HCT116 (cell line): ENCODE measurements at regions not wholly inside any gene's neighbourhood (a gene's known extent, or its start where the extent isn't known, plus 50 kb on each side); places are given as distances from the start of the nearest gene placed in this dataset.

Experiments
- ATAC-seq: fragments of 200-7000 bp; cut with Tn5 transposase; 2 replicates; pipeline ENCODE4 v1.9.1; 2020; ENCODE audit warnings: mild to moderate bottlenecking, moderate library complexity
- BruUV-seq: library from RNA; stranded (reverse); fragments of 400-500 nt; replicated peaks from 2 replicates; lab custom pipeline; 2021; lab: Mats Ljungman, UMichigan
- CTCF ChIA-PET: fragments of 300-600 bp; sonication (Branson Sonifier 250); formaldehyde crosslinking; loops from one replicate; lab custom pipeline; 2021; ENCODE audit warnings: antibody characterized with exemption; lab: Charles Lee
- POLR2A ChIA-PET: fragments of 300-600, 350-600 bp; sonication (Branson Sonifier 250); formaldehyde crosslinking; loops from one replicate; lab custom pipeline; 2021; ENCODE audit warnings: antibody characterized with exemption; lab: Charles Lee
- RAD21 ChIA-PET, 2 experiments: fragments of 300-600 bp; sonication (Branson Sonifier 250); formaldehyde crosslinking; loops; one replicate each; lab custom pipeline; 2023; ENCODE audit warnings: low total read pairs in 2 of 2; ENCODE audit not compliant: uncharacterized antibody in 2 of 2, unreplicated experiment in 2 of 2, low non-redundant PET in 1 of 2; lab: Charles Lee
- DNase-seq: peaks from one replicate; pipeline ENCODE4 v3.0.0-alpha.2; 2010; ENCODE audit warnings: low read depth, low spot score
- H2AFZ ChIP-seq: fragments of 200-600 bp; shearing (Covaris generic), sonication (generic); 2 replicates; pipeline ENCODE4 v1.6.1; 2017; ENCODE audit warnings: low read depth, mixed run types, mixed read lengths, antibody characterized with exemption, low read length; ENCODE audit not compliant: poor library complexity, severe bottlenecking
- H3K27ac ChIP-seq: 2 replicates; pipeline ENCODE4 v1.5.1; 2012; ENCODE audit warnings: low read depth, low read length
- H3K27me3 ChIP-seq: fragments of 200-600 bp; sonication (generic); 2 replicates; pipeline ENCODE4 v1.6.1; 2016; ENCODE audit warnings: mixed run types, low read length, mixed read lengths; ENCODE audit not compliant: insufficient read depth
- H3K36me3 ChIP-seq, 2 experiments: fragments of 200-500 bp in 1 of 2; fragments of 200-600 bp in 1 of 2; sonication (Bioruptor generic) in 1 of 2; sonication (generic) in 1 of 2; 2 replicates each; pipeline versions ENCODE4 v1.5.1 to v1.6.1; 2014 to 2016; ENCODE audit warnings: low read length in 2 of 2, inconsistent platforms in 1 of 2, mixed read lengths in 1 of 2, mixed run types in 1 of 2; ENCODE audit not compliant: insufficient read depth in 2 of 2, control insufficient read depth in 1 of 2
- H3K4me1 ChIP-seq, 2 experiments: fragments of 200-600 bp in 1 of 2; sonication (generic) in 1 of 2; 2 replicates each; pipeline versions ENCODE4 v1.5.1 to v1.6.1; 2012 to 2017; ENCODE audit warnings: low read length in 2 of 2, inconsistent platforms in 1 of 2, mild to moderate bottlenecking in 1 of 2, mixed read lengths in 1 of 2, mixed run types in 1 of 2, moderate library complexity in 1 of 2; ENCODE audit not compliant: insufficient read depth in 2 of 2, control insufficient read depth in 1 of 2
- H3K4me2 ChIP-seq: fragments of 200-600 bp; sonication (generic); 2 replicates; pipeline ENCODE4 v1.6.1; 2017; ENCODE audit warnings: mixed run types, low read length, mixed read lengths
- H3K4me3 ChIP-seq, 2 experiments: fragments of 200-600 bp in 1 of 2; sonication (generic) in 1 of 2; replicated peaks in 1 of 2; 2 replicates each; pipeline ENCODE4 v1.5.1; 2011 to 2016; ENCODE audit warnings: low read length in 2 of 2, control low read depth in 1 of 2, low read depth in 1 of 2, mild to moderate bottlenecking in 1 of 2, mixed read lengths in 1 of 2, mixed run types in 1 of 2
- H3K79me2 ChIP-seq: fragments of 200-600 bp; sonication (generic); 2 replicates; pipeline ENCODE4 v1.6.1; 2017; ENCODE audit warnings: mild to moderate bottlenecking, mixed run types, low read length, moderate library complexity, mixed read lengths; ENCODE audit not compliant: insufficient read depth
- H3K9ac ChIP-seq: fragments of 200-600 bp; sonication (generic); 2 replicates; pipeline ENCODE4 v1.6.1; 2016; ENCODE audit warnings: low read length, mixed read lengths
- H3K9me2 ChIP-seq: fragments of 200-600 bp; sonication (generic), shearing (Covaris generic); 2 replicates; pipeline ENCODE4 v1.6.1; 2017; ENCODE audit warnings: mixed run types, mild to moderate bottlenecking, moderate library complexity; ENCODE audit not compliant: insufficient read depth
- H3K9me3 ChIP-seq, 2 experiments: fragments of 200-500 bp in 1 of 2; fragments of 200-600 bp in 1 of 2; sonication (Bioruptor generic) in 1 of 2; sonication (generic) in 1 of 2; 2 replicates each; pipeline ENCODE4 v1.6.1; 2014 to 2017; ENCODE audit warnings: low read length in 2 of 2, mixed read lengths in 2 of 2, inconsistent platforms in 1 of 2, low read depth in 1 of 2, mild to moderate bottlenecking in 1 of 2, mixed run types in 1 of 2, moderate library complexity in 1 of 2; ENCODE audit not compliant: control insufficient read depth in 1 of 2, insufficient read depth in 1 of 2
- H4K20me1 ChIP-seq: fragments of 200-600 bp; sonication (generic), shearing (Covaris generic); 2 replicates; pipeline ENCODE4 v1.6.1; 2017; ENCODE audit warnings: mixed run types, mild to moderate bottlenecking, moderate library complexity; ENCODE audit not compliant: insufficient read depth
- CBX3 ChIP-seq: IDR thresholded peaks from 2 replicates; pipeline ENCODE4 v1.6.1; 2012; ENCODE audit warnings: low read depth
- CEBPB ChIP-seq: IDR thresholded peaks from 2 replicates; pipeline ENCODE4 v1.6.1; 2012; ENCODE audit warnings: low read depth
- EGR1 ChIP-seq: IDR thresholded peaks from 2 replicates; pipeline ENCODE4 v1.6.1; 2012; ENCODE audit warnings: low read depth
- ELF1 ChIP-seq: IDR thresholded peaks from 2 replicates; pipeline ENCODE4 v1.6.1; 2012; ENCODE audit warnings: low read depth, borderline replicate concordance
- FOSL1 ChIP-seq: IDR thresholded peaks from 2 replicates; pipeline ENCODE4 v1.6.1; 2012; ENCODE audit warnings: low read depth
- POLR2A ChIP-seq: IDR thresholded peaks from 2 replicates; pipeline ENCODE4 v1.7.0; 2011; ENCODE audit warnings: borderline replicate concordance; ENCODE audit not compliant: insufficient read depth, insufficient read length; ENCODE audit errors: extremely low read depth
- POLR2AphosphoS5 ChIP-seq: IDR thresholded peaks from 2 replicates; pipeline ENCODE4 v1.6.1; 2011; ENCODE audit warnings: mild to moderate bottlenecking, low read depth, low read length, moderate library complexity
- RAD21 ChIP-seq: IDR thresholded peaks from 2 replicates; pipeline ENCODE4 v1.6.1; 2012; ENCODE audit warnings: low read depth, mild to moderate bottlenecking
- SIN3A ChIP-seq: IDR thresholded peaks from 2 replicates; pipeline ENCODE4 v1.6.1; 2012; ENCODE audit warnings: low read depth
- SP1 ChIP-seq: IDR thresholded peaks from 2 replicates; pipeline ENCODE4 v1.6.1; 2012; ENCODE audit warnings: low read depth
- SRF ChIP-seq: IDR thresholded peaks from 2 replicates; pipeline ENCODE4 v1.6.1; 2012; ENCODE audit warnings: low read depth
- TCF7L2 ChIP-seq: IDR thresholded peaks from 2 replicates; pipeline ENCODE4 v1.7.0; 2011; ENCODE audit warnings: borderline replicate concordance, inconsistent platforms; ENCODE audit not compliant: insufficient read depth, insufficient read length; ENCODE audit errors: extremely low read depth
- ZNF274 ChIP-seq: fragments of 200-500 bp; sonication (Bioruptor generic); IDR thresholded peaks from 2 replicates; pipeline ENCODE4 v1.6.1; 2014; ENCODE audit warnings: mild to moderate bottlenecking, low read depth, low read length, inconsistent platforms
- intact Hi-C: fragments of 100-400 bp; cut with micrococcal nuclease; formaldehyde crosslinking; loops from 2 replicates; pipeline ENCODE4 v1.10.0; 2022
- TF ChIP-seq, protein P1 (sequence below), 3 experiments: fragments of 200-600 bp in 1 of 3; sonication (generic) in 1 of 3; IDR thresholded peaks in 2 of 3; conservative IDR thresholded peaks in 1 of 3; 2 replicates each; pipeline ENCODE4 v1.5.1; 2012 to 2017; ENCODE audit warnings: low read depth in 2 of 3, low read length in 2 of 3, antibody characterized with exemption in 1 of 3, borderline replicate concordance in 1 of 3, control low read depth in 1 of 3, mild to moderate bottlenecking in 1 of 3, mixed read lengths in 1 of 3, mixed run types in 1 of 3, moderate library complexity in 1 of 3; ENCODE audit not compliant: insufficient read depth in 1 of 3
- TF ChIP-seq, protein P2 (sequence below): IDR thresholded peaks from 2 replicates; pipeline ENCODE4 v1.6.1; 2011; ENCODE audit warnings: mild to moderate bottlenecking, low read length, moderate library complexity; ENCODE audit not compliant: insufficient replicate concordance; ENCODE audit errors: extremely low read depth
- TF ChIP-seq, protein P3 (sequence below): IDR thresholded peaks from 2 replicates; pipeline ENCODE4 v1.6.1; 2012
- TF ChIP-seq, protein P4 (sequence below): IDR thresholded peaks from 2 replicates; pipeline ENCODE4 v1.6.1; 2012; ENCODE audit warnings: low read depth

DNA sequence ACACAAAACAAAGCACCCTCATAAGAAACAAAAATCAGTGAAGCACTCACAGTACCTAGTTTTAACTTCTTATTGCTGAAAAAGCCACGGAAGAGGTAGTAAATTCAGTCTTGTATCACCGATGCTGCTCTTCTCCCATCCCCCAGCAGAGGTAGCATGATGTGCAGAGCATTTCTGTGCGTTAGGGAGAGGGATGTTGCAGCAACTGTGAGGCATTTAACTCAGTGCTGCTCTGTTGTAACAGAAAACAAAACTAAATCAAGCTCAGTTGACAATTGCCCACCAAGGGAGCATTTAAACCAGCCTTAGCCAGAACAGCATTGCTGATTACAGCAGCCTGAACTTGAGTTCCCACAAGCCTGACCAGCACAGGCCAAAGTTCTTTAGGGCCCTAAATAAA is 1279.7 kb upstream of the ADGRL3 start:
- ChIA-PET CTCF (no interaction called here), POLR2A (no interaction called here), RAD21 (no interaction called here)
- Histone ChIP-seq H3K9me2 (no peaks in the 10 kb centered on the region), H3K36me3 (no peaks in the 10 kb centered on the region), H2AFZ (no peak overlapping the region), H3K4me2 (no peak overlapping the region), H4K20me1 (no peaks in the 10 kb centered on the region), H3K4me3 (no peak overlapping the region), H3K4me1 (no peaks in the 10 kb centered on the region), H3K79me2 (no peaks in the 10 kb centered on the region), H3K27ac (no peak overlapping the region), H3K9ac (no peak overlapping the region), H3K27me3 (no peaks in the 10 kb centered on the region), H3K9me3 (peaks cover 8 to 11% of the 10 kb centered on the region in 2 experiments; a peak in 2 of 4 replicates)
- TF ChIP-seq TCF7L2 (no peak), SP1 (no peak), ELF1 (no peak), CBX3 (no peak), EGR1 (no peak), SRF (no peak), POLR2A (no peak), POLR2AphosphoS5 (no peak), SIN3A (no peak), CEBPB (no peak), ZNF274 (no peak), FOSL1 (no peak), RAD21 (no peak)
- TF ChIP-seq, protein P1, sequence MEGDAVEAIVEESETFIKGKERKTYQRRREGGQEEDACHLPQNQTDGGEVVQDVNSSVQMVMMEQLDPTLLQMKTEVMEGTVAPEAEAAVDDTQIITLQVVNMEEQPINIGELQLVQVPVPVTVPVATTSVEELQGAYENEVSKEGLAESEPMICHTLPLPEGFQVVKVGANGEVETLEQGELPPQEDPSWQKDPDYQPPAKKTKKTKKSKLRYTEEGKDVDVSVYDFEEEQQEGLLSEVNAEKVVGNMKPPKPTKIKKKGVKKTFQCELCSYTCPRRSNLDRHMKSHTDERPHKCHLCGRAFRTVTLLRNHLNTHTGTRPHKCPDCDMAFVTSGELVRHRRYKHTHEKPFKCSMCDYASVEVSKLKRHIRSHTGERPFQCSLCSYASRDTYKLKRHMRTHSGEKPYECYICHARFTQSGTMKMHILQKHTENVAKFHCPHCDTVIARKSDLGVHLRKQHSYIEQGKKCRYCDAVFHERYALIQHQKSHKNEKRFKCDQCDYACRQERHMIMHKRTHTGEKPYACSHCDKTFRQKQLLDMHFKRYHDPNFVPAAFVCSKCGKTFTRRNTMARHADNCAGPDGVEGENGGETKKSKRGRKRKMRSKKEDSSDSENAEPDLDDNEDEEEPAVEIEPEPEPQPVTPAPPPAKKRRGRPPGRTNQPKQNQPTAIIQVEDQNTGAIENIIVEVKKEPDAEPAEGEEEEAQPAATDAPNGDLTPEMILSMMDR (IDR thresholded peaks at IDR 0.05 in 2 of 3, conservative IDR thresholded peaks at IDR 0.05 in 1 of 3; ENCODE audit: borderline replicate concordance in 1 of 3, insufficient read depth in 1 of 3, low read depth in 2 of 3, low read length in 2 of 3), result no peak
- TF ChIP-seq, protein P2, sequence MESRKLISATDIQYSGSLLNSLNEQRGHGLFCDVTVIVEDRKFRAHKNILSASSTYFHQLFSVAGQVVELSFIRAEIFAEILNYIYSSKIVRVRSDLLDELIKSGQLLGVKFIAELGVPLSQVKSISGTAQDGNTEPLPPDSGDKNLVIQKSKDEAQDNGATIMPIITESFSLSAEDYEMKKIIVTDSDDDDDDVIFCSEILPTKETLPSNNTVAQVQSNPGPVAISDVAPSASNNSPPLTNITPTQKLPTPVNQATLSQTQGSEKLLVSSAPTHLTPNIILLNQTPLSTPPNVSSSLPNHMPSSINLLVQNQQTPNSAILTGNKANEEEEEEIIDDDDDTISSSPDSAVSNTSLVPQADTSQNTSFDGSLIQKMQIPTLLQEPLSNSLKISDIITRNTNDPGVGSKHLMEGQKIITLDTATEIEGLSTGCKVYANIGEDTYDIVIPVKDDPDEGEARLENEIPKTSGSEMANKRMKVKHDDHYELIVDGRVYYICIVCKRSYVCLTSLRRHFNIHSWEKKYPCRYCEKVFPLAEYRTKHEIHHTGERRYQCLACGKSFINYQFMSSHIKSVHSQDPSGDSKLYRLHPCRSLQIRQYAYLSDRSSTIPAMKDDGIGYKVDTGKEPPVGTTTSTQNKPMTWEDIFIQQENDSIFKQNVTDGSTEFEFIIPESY, result no peak
- TF ChIP-seq, protein P3, sequence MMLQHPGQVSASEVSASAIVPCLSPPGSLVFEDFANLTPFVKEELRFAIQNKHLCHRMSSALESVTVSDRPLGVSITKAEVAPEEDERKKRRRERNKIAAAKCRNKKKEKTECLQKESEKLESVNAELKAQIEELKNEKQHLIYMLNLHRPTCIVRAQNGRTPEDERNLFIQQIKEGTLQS, result no peak
- TF ChIP-seq, protein P4, sequence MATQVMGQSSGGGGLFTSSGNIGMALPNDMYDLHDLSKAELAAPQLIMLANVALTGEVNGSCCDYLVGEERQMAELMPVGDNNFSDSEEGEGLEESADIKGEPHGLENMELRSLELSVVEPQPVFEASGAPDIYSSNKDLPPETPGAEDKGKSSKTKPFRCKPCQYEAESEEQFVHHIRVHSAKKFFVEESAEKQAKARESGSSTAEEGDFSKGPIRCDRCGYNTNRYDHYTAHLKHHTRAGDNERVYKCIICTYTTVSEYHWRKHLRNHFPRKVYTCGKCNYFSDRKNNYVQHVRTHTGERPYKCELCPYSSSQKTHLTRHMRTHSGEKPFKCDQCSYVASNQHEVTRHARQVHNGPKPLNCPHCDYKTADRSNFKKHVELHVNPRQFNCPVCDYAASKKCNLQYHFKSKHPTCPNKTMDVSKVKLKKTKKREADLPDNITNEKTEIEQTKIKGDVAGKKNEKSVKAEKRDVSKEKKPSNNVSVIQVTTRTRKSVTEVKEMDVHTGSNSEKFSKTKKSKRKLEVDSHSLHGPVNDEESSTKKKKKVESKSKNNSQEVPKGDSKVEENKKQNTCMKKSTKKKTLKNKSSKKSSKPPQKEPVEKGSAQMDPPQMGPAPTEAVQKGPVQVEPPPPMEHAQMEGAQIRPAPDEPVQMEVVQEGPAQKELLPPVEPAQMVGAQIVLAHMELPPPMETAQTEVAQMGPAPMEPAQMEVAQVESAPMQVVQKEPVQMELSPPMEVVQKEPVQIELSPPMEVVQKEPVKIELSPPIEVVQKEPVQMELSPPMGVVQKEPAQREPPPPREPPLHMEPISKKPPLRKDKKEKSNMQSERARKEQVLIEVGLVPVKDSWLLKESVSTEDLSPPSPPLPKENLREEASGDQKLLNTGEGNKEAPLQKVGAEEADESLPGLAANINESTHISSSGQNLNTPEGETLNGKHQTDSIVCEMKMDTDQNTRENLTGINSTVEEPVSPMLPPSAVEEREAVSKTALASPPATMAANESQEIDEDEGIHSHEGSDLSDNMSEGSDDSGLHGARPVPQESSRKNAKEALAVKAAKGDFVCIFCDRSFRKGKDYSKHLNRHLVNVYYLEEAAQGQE, result no peak
- ATAC-seq, result no peak
- DNase-seq, result no peak
- intact Hi-C loops, result no loop called here
- BruUV-seq, result no TSS peak
